ENCODE measurements at regions not wholly inside any gene's neighbourhood (a gene's known extent, or its start where the extent isn't known, plus 50 kb on each side); places are given as distances from the start of the nearest gene placed in this dataset.

GRCh38 chr3:88742674-88743507 lies 364.5 kb upstream of the EPHA3 start:
- TF ChIP-seq CTCF (IDR thresholded peaks at IDR 0.05) (no peak), GABPA (IDR thresholded peaks at IDR 0.05; ENCODE audit: low read depth) (no peak), SMC3 (IDR thresholded peaks at IDR 0.05; ENCODE audit: low read depth, low read length) (no peak), FOSL2 (IDR thresholded peaks at IDR 0.05; ENCODE audit: borderline replicate concordance, low read depth) (no peak), RFX5 (IDR thresholded peaks at IDR 0.05; ENCODE audit: low read length) (no peak), RAD21 (IDR thresholded peaks at IDR 0.05; ENCODE audit: low read length) (no peak), REST (IDR thresholded peaks at IDR 0.05; ENCODE audit: low read depth, low read length) (no peak), ZBTB33 (IDR thresholded peaks at IDR 0.05; ENCODE audit: borderline replicate concordance, low read depth) (no peak), EZH2phosphoT487 (IDR thresholded peaks at IDR 0.05; ENCODE audit: borderline replicate concordance, low read depth) (no peak), MXI1 (IDR thresholded peaks at IDR 0.05; ENCODE audit: low read depth, low read length) (no peak), FOXM1 (IDR thresholded peaks at IDR 0.05; ENCODE audit: low read depth) (no peak)
